ENCODE measurements at regions not wholly inside any gene's neighbourhood (a gene's known extent, or its start where the extent isn't known, plus 50 kb on each side); places are given as distances from the start of the nearest gene placed in this dataset.

DNA sequence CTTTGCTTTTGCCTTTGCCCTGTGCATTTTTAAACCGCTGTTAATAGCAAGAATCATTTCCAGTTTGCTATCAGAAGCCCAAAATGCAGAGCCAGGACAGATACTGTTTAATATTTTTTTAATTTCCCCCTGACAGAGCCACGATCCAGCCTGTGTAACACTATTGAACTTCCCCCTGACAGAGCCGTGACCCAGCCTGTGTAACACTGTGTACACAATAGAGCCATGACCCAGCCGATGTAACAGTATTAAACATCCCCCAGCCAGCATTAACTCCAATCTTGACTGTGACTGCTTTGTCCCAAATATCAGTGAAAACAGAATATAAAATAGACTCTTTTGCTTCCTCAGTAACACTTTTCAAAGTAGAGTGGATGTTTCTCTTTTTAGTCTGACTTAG, 607.9 kb upstream of the CDH5 start:
- in situ Hi-C loops (cut with MboI; ENCODE audit: low sequenced_read_pairs), result no loop called here
- Histone ChIP-seq H4K8ac (ENCODE audit: low read depth in 2 of 2, low read length in 2 of 2) (no peak overlapping the region), H2BK5ac (ENCODE audit: low read depth, low read length, poor library complexity, severe bottlenecking) (no peak overlapping the region), H3K36me3 (ENCODE audit: control insufficient read depth, insufficient read depth, low read length) (no peaks in the 10 kb centered on the region), H3K9me3 (ENCODE audit: control insufficient read depth, insufficient read depth, low read length) (no peaks in the 10 kb centered on the region), H3K4me2 (ENCODE audit: low read depth, low read length) (no peak overlapping the region), H3K14ac (replicated peaks; ENCODE audit: low read depth, low read length) (no peak overlapping the region), H3K4me3 (ENCODE audit: insufficient read depth, low read depth, low read length) (no peak overlapping the region), H4K91ac (ENCODE audit: insufficient read depth, low read depth, low read length) (no peak overlapping the region), H3K9me1 (ENCODE audit: insufficient read depth, low read length) (no peaks in the 10 kb centered on the region), H2BK15ac (ENCODE audit: low read depth, low read length) (no peak overlapping the region), H2BK120ac (ENCODE audit: low read depth, low read length) (no peak overlapping the region), H3K27me3 (ENCODE audit: control insufficient read depth, insufficient read depth, low read length) (no peaks in the 10 kb centered on the region), H2AFZ (replicated peaks; ENCODE audit: low read length, poor library complexity) (no peak overlapping the region), H2BK20ac (ENCODE audit: low read depth, low read length) (no peak overlapping the region), H3K4ac (ENCODE audit: low read depth, low read length) (no peak overlapping the region), H4K20me1 (ENCODE audit: insufficient read depth, low read length) (no peaks in the 10 kb centered on the region), H3K18ac (ENCODE audit: low read depth, low read length) (no peak overlapping the region), H2AK9ac (replicated peaks; ENCODE audit: low read depth, low read length, poor library complexity) (no peak overlapping the region), H3K79me1 (ENCODE audit: low read depth in 1 of 2, low read length in 2 of 2) (no peaks in the 10 kb centered on the region), H3K9ac (ENCODE audit: low read depth, low read length) (no peak overlapping the region), H2AK5ac (ENCODE audit: low read depth, low read length) (no peak overlapping the region), H3K56ac (ENCODE audit: extremely low read depth, insufficient read depth, low read length) (no peak overlapping the region), H3K27ac (ENCODE audit: insufficient read depth, low read length) (no peak overlapping the region), H4K5ac (ENCODE audit: low read depth, low read length) (no peak overlapping the region), H3K4me1 (ENCODE audit: control insufficient read depth, insufficient read depth, low read length) (peaks cover 5% of the 10 kb centered on the region; the same call in 1 of the 2 replicates), H3K23ac (ENCODE audit: low read depth, low read length) (no peak overlapping the region)
- no peak for TF ChIP-seq MXI1 (IDR thresholded peaks at IDR 0.05; ENCODE audit: borderline replicate concordance, low read depth, low read length)
- BruUV-seq (replicated peaks), result no TSS peak
- ATAC-seq (ENCODE audit: low read depth), result no peak
- dilution Hi-C loops (cut with HindIII; ENCODE audit: low sequenced_read_pairs, unreplicated experiment), result no loop called here
- intact Hi-C loops (cut with micrococcal nuclease), result loop anchor here (5.0 to 10.0 kb wide), 2 partner anchors 396 to 636 kb away; partner anchors contain the start of gene CDH11
- ChIA-PET CTCF (no interaction called here), POLR2A (ENCODE audit: unreplicated experiment) (no interaction called here)
- 57% methylated on average over 1 of the region's 4 CpGs; no CpG with 5 or more reads in 1 of the 2 experiments for WGBS, 2 experiments (ENCODE audit: extremely low coverage in 2 of 2, insufficient read length in 1 of 2)
- DNase-seq, result no peak
